ENCODE measurements at regions not wholly inside any gene's neighbourhood (a gene's known extent, or its start where the extent isn't known, plus 50 kb on each side); places are given as distances from the start of the nearest gene placed in this dataset.

- DNase-seq: no peak
Observed at GRCh38 chr16:62921904-62922303, 885.7 kb upstream of the CDH8 start.

- DNase-seq: no peak
Observed at GRCh38 chr16:62913924-62914323, 877.7 kb upstream of the CDH8 start.

- DNase-seq: no peak
Observed at GRCh38 chr16:62913333-62913732, 877.1 kb upstream of the CDH8 start.

- no peak for DNase-seq
Observed at GRCh38 chr16:62909597-62909996, 873.4 kb upstream of the CDH8 start.

GRCh38 chr16:62907562-62907961 lies 871.3 kb upstream of the CDH8 start:
- no peak for DNase-seq

- DNase-seq: no peak
Observed at GRCh38 chr16:62903961-62904502, 867.8 kb upstream of the CDH8 start.

GRCh38 chr16:62899737-62900136 lies 863.5 kb upstream of the CDH8 start:
- DNase-seq: no peak

- DNase-seq: no peak
Observed at GRCh38 chr16:62889097-62889496, 852.9 kb upstream of the CDH8 start.

- DNase-seq: no peak
Observed at GRCh38 chr16:62883509-62883908, 847.3 kb upstream of the CDH8 start.

GRCh38 chr16:62882552-62883221 lies 846.4 kb upstream of the CDH8 start:
- DNase-seq: no peak

GRCh38 chr16:62876133-62876532 lies 839.9 kb upstream of the CDH8 start:
- DNase-seq: no peak

- DNase-seq: no peak
Observed at GRCh38 chr16:62872339-62872738, 836.1 kb upstream of the CDH8 start.

GRCh38 chr16:62870554-62870953 lies 834.3 kb upstream of the CDH8 start:
- no peak for DNase-seq

- DNase-seq: peak in 1 of 3 donors; percentile 5
Observed at GRCh38 chr16:62869837-62870236, 833.6 kb upstream of the CDH8 start.

GRCh38 chr16:62863139-62863538 lies 826.9 kb upstream of the CDH8 start:
- no peak for DNase-seq

GRCh38 chr16:62853887-62854286 lies 817.6 kb upstream of the CDH8 start:
- DNase-seq: no peak

- DNase-seq: no peak
Observed at GRCh38 chr16:62846399-62847057, 810.3 kb upstream of the CDH8 start.

- DNase-seq: no peak
Observed at GRCh38 chr16:62832214-62832613, 796.0 kb upstream of the CDH8 start.

- no peak for DNase-seq
Observed at GRCh38 chr16:62831235-62831850, 795.1 kb upstream of the CDH8 start.

- no peak for DNase-seq
Observed at GRCh38 chr16:62829607-62830006, 793.4 kb upstream of the CDH8 start.

- no peak for DNase-seq
Observed at GRCh38 chr16:62829084-62829483, 792.8 kb upstream of the CDH8 start.

- DNase-seq: no peak
Observed at GRCh38 chr16:62821824-62822223, 785.6 kb upstream of the CDH8 start.

- no peak for DNase-seq
Observed at GRCh38 chr16:62816971-62817519, 780.8 kb upstream of the CDH8 start.

- DNase-seq: no peak
Observed at GRCh38 chr16:62814891-62815290, 778.7 kb upstream of the CDH8 start.

Measured in suppressor macrophage treated with lipopolysaccharide for 1 hour (primary cell).